ENCODE measurements at regions not wholly inside any gene's neighbourhood (a gene's known extent, or its start where the extent isn't known, plus 50 kb on each side); places are given as distances from the start of the nearest gene placed in this dataset.

DNA sequence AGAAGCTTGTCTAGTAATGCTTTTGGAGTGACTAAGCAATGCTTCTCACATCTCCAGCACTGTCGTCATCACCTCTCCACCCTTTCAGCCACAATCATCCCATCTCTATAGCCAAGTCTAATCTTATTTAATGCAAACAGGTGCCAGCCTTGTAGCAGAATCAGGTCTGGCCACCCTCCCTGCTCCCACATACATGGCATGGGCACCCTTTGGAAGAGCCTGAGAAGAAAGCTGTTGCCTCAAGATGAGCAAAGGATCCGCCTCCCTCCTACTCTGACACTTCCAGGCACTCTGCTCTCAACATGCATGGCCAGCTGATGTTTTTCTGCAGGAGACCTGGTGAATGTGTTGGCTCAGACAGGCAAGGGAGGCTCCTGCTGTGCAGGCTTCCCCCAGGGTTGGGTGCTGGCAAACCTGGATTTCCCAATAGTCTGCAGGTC, 113.1 kb upstream of the GRIK3 start:
- TF ChIP-seq CTCF (IDR thresholded peaks at IDR 0.05; ENCODE audit: extremely low read depth in 1 of 2, insufficient read depth in 1 of 2, low read depth in 1 of 2, low read length in 2 of 2) (no peak), EZH2 (IDR thresholded peaks at IDR 0.05; ENCODE audit: borderline replicate concordance, low read depth, low read length, severe bottlenecking) (no peak), POLR2A (IDR thresholded peaks at IDR 0.05; ENCODE audit: low read depth, low read length) (no peak), POLR2AphosphoS5 (IDR thresholded peaks at IDR 0.05; ENCODE audit: insufficient read depth, low read depth, low read length) (no peak), MYC (IDR thresholded peaks at IDR 0.05; ENCODE audit: low read depth, low read length) (no peak), JUN (IDR thresholded peaks at IDR 0.05; ENCODE audit: borderline replicate concordance, insufficient read depth, insufficient read length, low read depth) (no peak), GATA2 (IDR thresholded peaks at IDR 0.05; ENCODE audit: insufficient read depth, insufficient read length, low read depth, low read length) (no peak)

All from endothelial cell of umbilical vein (primary cell).